Activated effector memory CD4-positive, alpha-beta T cell treated with anti-CD3 and anti-CD28 coated beads, Interleukin-2, amount 50 U/mL, for 16 hours (primary cell): ENCODE measurements at regions not wholly inside any gene's neighbourhood (a gene's known extent, or its start where the extent isn't known, plus 50 kb on each side); places are given as distances from the start of the nearest gene placed in this dataset.
"Not testable (repeated sequence)": the region's sequence is repeated elsewhere in the genome, so short reads cannot be mapped to it uniquely, and the experiment has no call there.

Source experiments
- DNase-seq: peaks from one replicate; pipeline ENCODE4 v3.0.0-alpha.2; 2020

DNA sequence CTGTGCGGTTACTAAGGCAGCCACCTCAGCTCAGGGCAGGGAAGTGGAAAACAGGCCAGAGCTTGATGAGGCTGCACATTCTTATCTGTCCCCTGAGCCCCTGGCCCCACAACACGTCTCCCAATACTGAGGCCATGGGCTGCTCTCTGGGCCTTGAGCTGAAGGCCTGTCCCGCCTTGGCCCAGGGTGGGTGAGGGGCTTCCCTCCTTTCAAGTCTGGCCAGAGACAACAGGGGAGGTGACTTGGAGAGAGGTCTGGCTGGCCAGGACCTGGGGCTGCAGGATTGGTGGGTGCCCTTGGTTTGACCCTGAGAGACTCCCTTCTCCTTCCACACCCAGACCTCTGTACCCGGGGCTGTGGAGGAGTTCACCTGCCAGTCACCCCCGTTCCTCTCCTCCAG is 563.8 kb downstream of the PTPRU start:
- DNase-seq = peak; percentile 42

DNA sequence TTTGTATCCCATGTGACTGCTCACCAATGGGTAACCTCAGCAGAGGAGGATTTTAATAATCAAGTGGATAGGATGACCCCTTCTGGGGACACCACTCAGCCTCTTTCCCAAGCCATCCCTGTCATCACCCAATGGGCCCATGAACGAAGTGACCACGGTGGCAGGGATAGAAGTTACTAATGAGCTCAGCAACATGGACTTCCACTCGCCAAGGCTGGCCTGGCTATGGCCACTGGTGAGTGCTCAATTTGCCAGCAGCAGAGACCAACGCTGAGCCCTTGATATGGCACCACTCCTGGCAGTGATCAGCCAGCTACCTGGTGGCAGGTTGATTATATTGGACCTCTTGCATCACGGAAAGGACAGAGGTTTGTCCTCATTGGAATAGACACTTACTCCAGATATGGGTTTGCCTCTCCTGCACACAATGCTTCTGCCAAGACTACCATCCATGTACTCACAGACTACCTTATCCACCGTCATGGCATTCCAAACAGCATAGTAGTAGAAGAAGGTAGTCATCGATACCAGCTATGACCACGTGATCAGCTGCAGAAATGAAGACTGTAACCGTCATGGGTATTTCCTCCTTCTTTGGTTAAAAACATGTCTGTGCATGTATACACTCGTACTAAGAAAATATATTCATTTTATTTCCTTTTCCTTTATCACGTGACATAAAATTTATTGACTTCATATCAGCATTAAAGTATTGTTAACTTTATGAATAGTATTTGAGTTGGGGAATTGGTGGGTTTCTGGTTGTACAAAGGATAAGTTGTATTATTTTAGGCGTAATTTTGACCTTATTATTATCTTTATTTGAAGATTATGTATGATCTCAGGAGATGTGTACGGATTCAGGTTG is 562.6 kb downstream of the PTPRU start:
- peak; percentile 45 for DNase-seq

DNA sequence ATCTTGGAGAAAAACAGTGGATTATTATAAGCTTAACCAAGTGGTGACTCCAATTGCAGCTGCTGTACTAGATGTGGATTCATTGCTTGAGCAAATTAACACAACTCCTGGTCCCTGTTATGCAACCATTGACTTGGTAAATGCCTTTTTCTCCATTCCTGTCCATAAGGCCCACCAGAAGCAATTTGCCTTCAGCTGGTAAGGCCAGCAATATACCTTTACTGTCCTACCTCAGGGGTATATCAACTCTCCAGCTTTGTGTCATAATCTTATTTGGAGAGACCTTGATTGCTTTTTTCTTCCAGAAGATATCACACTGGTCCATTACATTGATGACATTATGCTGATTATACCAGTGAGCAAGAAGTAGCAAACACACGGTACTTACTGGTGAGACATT is 560.8 kb downstream of the PTPRU start:
- DNase-seq = not testable (repeated sequence)

DNA sequence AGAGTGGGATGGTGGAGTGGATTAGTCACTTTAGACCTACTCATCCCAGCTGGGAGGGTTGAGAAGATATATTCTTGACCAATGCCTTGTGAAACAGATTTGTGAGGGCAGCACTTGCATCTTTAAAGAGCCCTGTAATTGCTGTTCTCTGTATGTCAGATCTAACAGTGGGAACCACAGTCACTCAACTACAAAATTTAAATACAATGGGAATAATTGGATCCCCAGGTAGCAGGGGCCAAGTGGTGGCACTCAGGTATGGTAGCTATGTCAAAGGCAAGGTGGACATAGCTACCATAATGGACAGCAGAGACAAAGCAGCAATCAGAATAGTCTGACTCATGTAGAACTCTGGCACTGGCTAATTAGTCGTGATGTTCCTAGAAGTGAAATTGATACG is 559.6 kb downstream of the PTPRU start:
- not testable (repeated sequence) for DNase-seq

DNA sequence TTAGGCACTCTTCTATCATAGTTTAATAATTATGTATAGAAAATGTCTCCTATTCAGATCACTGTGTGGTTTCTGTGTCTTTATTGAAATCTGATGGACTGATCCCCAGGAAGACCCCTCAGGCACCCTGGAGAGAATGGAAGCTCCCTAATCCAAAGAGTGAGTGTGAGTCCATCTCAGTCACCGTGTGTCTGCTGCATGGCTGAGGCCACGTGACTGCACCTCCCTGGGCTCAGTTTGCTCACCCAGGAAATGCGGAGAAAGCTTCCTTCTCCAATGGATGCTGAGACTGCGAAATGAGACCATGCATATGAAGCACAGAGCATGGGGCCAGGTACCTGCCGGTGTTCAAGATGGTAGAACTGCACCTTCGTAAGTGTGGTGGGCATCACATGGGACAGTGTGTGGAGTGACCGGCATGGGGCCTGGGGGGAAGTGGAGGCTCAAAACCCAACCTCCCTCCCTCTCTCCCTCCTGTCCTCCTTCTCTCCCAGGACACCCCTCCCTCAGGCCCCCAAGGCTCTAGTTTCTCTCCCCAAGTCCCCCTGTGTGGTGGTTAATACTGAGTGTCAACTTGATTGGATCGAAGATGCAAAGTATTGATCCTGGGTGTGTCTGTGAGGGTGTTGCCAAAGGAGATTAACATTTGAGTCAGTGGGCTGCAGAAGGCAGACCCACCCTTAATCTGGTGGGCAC is 557.5 kb downstream of the PTPRU start:
- no peak for DNase-seq

DNA sequence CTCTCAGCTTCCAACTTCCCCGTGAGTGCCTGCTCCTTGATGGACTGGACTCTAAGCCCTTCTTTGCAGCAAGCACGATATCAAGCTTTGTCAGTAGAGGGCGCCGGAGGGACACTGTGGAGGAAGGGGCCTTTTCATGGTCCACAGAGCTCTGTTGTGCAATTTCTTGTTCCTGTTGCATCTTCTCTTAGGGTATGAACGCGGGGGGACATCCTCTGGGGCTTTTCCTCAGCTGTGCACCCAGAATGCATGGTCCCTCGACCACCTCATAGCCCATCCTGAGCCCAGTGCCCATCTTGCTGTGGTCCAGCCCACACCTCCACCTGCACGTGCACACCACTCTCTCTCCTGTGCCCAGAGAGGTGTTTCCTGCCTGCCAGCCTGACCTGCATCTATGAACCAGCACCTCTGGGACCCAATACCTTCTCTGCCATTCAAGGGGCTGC is 556.8 kb downstream of the PTPRU start:
- DNase-seq = peak; percentile 73

DNA sequence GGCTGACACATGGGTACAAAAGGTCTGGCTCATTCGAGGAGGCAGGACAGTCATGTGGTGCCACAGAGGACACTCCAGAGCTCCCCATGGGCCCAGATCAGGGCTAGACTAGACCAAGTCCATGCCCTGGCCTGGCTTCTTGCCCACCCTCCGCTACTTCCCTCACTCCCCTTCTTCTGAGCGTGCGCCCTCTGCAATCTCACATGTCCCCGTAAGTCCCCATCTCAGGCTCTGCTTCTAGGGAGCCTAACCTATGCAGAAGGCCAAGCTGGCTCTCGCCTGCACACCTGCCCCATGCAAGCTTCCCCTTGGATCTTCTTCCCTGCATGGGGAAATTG is 553.6 kb downstream of the PTPRU start:
- DNase-seq = no peak

DNA sequence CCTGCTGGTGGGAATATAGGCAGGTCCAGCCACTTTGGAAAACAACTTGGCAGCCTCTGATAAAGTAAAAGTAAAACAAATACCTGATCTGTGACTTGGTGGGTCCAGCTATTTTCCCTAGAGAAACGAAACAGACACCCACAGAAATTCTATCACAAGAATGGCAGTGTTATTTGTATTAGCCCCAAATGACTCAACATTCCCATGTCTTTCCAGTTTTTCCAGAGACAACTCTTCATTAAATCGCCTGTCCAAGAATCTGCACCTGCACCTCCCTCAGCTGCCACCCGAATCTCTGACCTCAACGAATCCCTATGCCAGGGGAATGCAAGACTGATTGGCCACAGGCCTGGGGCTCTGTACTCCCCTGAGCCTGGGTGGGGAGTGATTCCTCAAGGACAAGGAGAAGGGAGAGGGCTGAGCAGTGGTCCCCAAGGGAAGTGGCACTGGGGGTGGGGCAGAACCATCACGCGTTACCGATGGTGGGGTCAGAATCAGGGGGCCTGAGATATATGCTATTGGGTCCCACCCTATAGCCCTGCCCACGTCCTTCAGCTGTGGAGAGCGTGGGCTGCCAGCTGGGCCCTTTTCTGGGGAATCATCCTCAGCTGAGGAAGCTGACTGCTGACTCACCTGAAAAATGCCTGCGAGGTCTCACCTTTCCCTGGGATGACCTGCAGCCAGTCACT is 553.0 kb downstream of the PTPRU start:
- DNase-seq = no peak

DNA sequence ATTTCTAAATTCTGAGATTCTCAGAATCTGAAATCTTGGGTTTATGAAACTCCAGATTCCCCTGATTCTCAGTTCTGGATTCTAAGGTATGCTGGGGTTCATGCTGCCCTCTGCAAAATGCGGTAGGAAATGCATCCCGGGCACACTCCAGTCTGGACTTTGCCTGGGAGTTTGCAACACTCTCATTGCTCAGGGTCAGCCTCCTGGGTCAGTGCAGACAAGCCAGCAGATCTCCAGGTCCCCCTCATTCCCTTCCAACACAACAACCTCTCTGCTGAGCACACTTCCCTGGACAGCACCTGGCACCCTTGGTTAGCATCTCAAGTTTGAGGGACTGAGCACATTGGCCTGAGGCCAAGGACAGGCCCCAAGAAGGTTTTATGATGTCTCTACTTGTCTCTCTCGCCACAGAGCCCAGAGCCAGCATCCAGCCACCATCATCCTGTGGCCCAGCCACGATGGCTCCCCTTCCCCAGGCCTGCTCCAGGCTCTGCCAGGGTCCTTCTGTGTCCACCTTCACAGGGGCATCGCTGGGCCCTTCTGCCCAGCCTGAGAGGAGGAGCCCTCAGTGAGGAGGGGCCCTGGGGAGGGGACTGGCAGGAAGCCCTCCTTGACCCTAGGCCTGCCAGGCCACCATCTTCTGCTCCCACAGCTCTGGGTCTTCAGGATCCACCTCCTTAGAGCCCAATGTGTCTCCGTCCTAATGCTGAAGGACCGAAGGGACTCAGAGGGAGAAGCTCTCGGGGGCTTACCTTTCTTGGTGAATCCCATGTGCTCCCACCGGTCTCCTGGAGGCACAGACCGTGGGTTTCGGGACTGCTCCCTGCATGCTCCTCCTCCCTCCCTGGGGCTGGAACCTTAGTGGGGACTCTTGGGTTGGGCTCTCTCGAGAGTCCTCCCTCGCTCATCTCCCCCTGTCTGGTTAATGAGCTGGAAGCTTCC is 550.7 kb downstream of the PTPRU start:
- DNase-seq = peak; percentile 31

DNA sequence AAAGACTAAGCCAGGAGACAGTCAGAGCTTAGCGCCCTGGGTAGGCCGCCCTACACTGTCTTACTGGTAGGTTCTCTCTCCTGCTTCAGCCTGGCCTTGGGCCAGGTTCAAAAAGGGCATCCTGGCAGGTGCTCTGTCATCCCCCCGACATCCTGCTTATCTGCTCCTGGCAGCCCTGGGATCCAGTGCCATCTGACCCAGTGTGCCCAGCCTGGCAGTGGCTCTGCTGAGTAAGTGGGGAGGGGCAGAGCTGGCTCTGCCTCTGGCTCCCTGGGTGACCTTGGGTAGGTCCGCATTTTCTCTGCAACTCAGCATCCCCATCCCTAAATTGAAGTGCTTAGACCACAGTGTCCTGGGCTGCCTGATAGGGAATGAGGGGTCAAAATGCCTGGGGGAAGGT is 549.9 kb downstream of the PTPRU start:
- DNase-seq = no peak

DNA sequence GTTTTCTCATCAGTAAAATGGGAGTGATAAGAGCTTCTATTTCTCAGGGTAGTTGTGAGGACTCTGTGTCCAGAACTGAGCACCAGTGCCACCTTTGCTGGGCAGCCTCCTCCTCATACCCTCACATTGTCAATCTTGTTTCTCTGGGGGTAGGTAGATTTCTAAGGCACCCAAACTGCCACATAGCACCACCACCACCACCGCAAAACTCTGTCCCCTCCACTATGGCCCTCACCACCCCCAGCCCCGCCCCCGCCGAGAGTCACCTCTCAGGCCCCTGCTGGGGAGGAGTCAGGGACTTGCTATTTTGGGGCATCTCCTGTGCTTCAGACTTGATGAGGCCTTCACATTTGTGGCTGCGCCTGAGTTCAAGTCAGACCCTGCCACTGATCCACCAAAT is 549.2 kb downstream of the PTPRU start:
- no peak for DNase-seq

DNA sequence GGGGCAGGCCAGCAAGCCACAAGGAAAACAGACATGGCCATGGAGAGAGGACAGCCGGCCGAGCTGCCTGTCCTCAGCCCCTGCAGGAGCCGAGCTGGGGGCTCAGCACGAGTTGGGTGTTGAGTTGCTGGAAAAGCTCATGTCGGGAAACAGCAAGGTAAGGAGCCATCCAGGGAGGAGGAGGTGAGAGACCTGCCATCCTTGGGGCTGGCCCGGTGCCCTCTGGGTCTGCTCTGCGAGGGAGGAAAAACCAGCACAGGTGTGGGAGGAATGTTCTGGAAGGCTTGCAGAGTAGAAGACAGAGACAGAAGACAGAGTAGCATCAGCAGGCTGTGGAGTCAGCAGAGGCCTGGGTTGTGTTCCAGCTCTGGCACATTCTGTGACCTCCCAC is 548.8 kb downstream of the PTPRU start:
- no peak for DNase-seq

DNA sequence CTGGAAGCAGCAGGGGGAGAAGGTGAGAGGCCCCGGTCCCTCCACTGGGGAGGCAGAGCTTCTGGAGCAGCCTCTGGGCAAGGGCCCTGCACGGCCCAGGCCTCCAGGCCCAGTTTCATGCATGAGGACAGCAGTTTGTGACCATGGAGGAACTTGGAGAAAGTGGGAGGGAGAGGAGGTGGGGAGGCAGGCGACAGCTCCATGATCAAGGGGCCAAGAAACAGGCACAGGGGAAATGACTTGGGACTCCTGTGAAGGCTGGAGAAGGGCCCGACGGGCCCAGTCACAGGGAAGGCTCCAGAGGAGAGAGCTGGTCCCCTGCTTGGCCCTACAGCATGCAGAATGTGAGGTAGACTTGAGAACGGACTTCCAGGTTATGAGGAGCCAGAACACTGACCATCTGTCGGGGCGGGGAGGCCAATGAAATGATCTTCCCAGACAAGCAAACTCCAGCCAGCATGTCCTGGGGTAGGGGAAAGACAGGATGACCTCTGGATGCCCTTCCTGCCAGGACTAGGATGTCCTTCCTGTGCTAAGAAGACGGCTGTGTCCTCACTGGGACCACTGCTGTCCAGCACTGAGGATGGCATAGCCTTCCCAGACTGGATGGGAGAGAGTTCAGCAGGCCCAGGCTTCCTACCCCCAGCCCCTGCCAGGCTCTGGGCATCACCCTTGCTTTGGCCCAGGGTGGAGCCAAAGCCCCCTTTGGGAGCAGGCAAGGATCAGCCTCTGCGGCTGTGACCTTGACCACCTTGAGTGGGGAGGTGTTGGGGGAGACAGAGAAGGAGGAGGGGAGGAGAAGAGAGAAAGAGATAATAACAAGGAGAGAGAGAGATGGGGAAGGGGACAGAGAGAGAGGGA is 548.2 kb downstream of the PTPRU start:
- no peak for DNase-seq

DNA sequence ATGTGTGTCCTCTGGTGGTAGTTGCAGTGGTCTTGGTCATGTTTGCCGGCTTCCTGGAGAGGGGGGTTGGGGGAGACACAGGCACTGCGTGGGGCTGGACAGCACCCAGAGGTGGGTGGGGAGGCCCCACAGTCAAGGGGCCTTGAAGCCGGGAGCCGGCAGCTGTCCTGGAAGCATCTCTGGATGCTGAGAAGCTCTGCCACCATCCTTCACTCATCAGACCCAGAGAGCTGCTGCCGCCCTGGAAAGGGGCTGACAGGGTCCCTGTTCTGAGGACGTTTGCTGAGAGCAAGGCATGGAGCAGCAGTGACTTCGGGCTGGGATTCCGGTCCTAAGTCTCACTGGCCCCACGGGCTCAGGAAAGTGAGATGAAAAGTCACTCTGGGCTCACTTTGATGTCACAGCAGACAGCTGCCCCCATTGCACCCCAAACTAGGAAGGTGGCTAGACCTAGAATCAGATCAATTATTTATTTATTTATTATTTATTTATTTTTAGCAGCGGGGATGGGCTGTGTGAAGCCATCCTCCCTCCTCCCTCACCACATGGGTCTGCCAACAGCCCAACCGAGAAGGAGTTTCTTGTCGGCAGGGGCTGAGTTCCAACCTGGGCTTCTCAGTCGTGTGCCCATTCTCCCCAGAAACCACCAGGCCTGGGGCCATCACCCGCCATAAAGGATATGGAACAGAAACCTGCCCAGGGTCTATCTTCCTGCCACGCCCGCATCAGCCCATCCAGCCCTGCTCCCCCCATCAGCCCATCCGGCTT is 547.4 kb downstream of the PTPRU start:
- no peak for DNase-seq

DNA sequence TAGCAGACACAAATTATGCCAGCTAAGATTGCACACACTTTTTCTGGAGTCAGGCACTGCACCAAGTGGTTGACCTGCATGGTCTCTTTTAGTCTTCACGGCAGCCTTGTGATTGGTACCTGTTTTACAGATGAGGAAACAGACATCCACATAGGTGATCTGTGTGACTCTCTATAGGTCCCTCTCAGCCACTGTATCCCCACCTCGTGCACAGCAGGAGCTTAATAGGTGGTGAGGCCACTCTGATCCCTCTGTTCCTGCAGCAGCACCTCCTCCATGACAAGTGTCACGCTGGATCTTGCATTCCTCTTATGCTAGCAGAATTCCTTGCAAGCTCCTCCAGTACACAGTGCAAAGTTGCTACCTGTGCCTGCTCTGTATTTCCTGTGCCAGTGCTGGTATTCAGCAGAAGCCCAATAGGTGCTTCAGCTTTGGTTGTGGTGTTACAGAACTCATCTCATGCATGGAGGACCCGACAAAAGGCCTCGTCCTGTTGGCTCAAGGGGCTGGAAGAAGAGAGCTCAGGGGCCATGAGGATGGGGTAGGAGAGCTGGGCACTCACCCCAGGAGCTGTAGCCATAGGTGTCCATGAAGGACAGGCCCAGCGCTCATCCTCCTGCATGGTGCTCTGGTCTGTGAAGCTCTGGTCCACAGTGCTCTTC is 546.7 kb downstream of the PTPRU start:
- no peak for DNase-seq

DNA sequence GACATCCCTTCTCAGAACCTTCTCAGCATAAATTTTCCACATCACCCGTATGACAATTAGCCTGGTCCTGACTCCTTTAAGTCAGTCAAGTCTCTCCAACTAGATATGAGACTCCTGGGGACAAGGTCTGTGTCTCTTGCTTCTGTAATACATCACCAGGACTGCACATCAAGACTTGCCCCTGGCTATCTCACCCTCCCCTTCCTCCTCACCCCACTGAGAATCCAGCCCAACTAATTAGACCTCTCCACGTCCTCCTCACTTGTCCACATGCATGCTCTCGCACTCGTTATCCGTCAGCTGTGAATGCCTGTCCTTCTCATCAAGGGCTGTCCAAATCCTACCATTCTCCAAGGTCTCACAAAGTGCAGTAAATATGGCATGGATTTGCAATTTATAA is 542.8 kb downstream of the PTPRU start:
- no peak for DNase-seq

DNA sequence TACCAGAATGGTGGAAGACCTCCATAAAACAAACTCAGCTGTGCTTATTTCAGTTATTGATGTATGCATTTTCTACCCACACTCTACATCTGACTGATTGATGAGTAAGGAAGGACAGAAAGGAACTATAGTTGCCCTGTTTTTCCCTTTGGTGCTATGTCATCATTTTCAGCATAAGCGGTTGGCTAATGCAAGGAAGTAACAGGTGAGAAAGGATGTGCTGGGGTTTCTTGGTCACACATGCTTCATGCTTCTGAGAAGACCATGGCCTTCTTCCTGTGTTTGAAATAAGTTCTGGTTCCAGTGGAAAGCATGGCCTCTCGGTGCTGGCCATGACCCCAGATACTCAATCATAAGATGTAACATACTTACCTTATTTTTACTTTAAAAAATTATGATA is 541.2 kb downstream of the PTPRU start:
- DNase-seq = no peak

DNA sequence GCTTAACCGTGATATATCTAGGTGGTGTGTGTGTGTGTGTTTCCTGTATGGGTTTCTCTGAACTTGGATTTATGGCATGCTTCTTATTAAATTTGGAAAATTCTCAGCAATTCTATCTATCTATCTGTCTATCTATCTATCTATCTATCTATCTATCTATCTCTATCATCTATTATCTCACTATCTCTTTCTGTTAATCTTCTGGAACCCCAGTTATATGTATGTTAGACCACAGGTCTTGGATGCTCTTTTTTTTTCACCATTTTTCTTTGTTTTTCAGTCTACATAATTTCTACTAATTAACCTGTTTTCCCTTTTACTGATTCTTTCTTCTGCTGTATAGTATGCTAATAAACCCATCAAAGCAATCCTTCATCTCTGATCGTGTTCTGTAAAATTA is 538.0 kb downstream of the PTPRU start:
- no peak for DNase-seq

DNA sequence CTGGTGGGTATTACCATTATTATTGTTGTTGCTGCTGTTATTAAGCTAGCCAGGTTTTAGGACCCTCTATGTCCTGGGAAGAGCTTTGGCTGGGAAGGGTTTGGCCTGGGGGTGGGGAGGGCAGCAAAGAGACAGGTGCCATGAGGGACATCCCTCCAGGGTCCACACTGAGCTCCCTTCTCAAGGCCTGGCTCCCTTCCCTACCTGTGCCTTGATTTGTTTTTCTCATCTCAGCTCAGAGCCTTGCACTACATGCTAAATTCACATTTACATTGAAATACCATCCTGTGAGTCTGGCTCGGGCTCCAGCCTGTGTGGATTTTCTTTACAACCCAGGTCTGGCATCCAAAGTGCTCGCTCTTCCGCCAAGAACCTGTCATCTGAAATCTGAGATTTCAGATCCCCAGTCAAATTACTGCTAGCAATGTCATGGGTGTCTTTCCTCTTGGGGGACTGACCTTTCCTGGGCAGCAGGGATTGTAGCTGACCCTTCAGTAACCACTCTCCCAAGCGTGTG is 536.3 kb downstream of the PTPRU start:
- DNase-seq = no peak

DNA sequence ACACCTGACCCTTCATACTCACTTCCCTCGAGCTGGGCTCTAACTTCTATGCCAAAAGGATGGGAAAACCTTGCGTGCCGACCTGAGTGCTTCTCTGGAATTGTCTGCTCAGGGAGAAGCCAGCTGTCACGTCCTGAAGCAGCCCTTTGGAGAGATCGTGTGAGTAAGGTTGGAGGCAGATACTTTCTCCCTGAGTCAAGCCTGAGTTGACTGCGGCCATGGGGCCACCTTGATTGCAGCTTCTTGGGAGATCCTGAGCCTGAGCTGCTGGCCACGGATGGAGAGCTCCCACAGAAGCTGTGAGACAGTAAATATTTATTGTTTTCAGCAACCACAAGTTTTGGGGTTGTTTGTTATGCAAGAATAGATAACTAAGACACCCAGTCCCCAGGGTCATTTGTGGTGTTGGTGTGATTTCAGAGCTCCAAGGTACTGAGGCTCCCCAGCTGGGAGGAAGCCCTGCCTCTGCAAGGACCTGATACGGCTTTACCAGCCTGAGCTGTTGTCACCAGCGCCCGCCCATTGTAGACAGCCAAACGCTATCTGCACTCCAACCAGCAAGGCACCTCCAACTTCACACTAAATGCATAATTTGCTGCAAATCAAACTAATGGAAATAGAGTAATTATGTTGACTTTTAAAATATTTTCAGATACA is 531.6 kb downstream of the PTPRU start:
- DNase-seq = no peak
